Vagina (tissue), 2 donors: ENCODE measurements at regions not wholly inside any gene's neighbourhood (a gene's known extent, or its start where the extent isn't known, plus 50 kb on each side); places are given as distances from the start of the nearest gene placed in this dataset.

Experiments used
- DNase-seq, 2 donors: peaks; one replicate each; pipeline ENCODE4 v3.0.0-alpha.2; 2017; ENCODE audit errors: extremely low spot score in 2 of 2
- H3K27ac ChIP-seq: fragments of 200-600 bp; sonication (generic); one replicate; pipeline ENCODE4 v1.5.1; 2019
- H3K27me3 ChIP-seq: fragments of 200-600 bp; sonication (generic); one replicate; pipeline ENCODE4 v1.5.1; 2019
- H3K36me3 ChIP-seq, 2 donors: fragments of 200-600 bp; sonication (generic); one replicate each; pipeline ENCODE4 v1.5.1; 2017 to 2019
- H3K4me1 ChIP-seq: fragments of 200-600 bp; sonication (generic); one replicate; pipeline ENCODE4 v1.5.1; 2019
- H3K4me3 ChIP-seq, 2 donors: fragments of 200-600 bp; sonication (generic); 1 replicate in 1 of 2; 2 replicates in 1 of 2; pipeline ENCODE4 v1.5.1; 2016 to 2019
- H3K9me3 ChIP-seq: fragments of 200-600 bp; sonication (generic); one replicate; pipeline ENCODE4 v1.5.1; 2019
- CTCF ChIP-seq, 3 experiments: fragments of 450-650 bp in 2 of 3; fragments of 200-600 bp in 1 of 3; sonication (generic) in 1 of 3; IDR thresholded peaks; one replicate each; pipeline ENCODE4 v1.5.1; 2017 to 2019; ENCODE audit warnings: antibody characterized with exemption in 3 of 3, mild to moderate bottlenecking in 2 of 3, moderate library complexity in 2 of 3
- POLR2A ChIP-seq, 2 donors: fragments of 450-650 bp; IDR thresholded peaks; one replicate each; pipeline ENCODE4 v1.6.1; 2017; ENCODE audit warnings: antibody characterized with exemption in 2 of 2, mild to moderate bottlenecking in 2 of 2, moderate library complexity in 2 of 2
- POLR2AphosphoS5 ChIP-seq, 2 donors: sonication (generic); formaldehyde crosslinking; IDR thresholded peaks; one replicate each; pipeline ENCODE4 v1.9.0; 2017; ENCODE audit warnings: antibody characterized with exemption in 2 of 2, mild to moderate bottlenecking in 2 of 2, low read depth in 1 of 2; ENCODE audit not compliant: insufficient read depth in 1 of 2
- intact Hi-C: fragments of 100-400 bp; cut with DNase I; formaldehyde crosslinking; loops from one replicate; pipeline ENCODE4 v1.15.1; 2023

GRCh38 chr4:66885501-66886165 lies 659.7 kb downstream of the CENPC start:
- H3K4me1 ChIP-seq: no peaks in the 10 kb centered on the region
- H3K4me3 ChIP-seq: no peak overlapping the region
- H3K36me3 ChIP-seq: no peaks in the 10 kb centered on the region
- TF ChIP-seq POLR2A (IDR thresholded peaks at IDR 0.05) (no peak), CTCF (IDR thresholded peaks at IDR 0.05) (no peak), POLR2AphosphoS5 (IDR thresholded peaks at IDR 0.05; ENCODE audit: insufficient read depth in 1 of 2, low read depth in 1 of 2) (no peak)
- intact Hi-C loops: no loop called here
- no peaks in the 10 kb centered on the region for H3K9me3 ChIP-seq
- no peak overlapping the region for H3K27ac ChIP-seq
- no peak for DNase-seq
- no peaks in the 10 kb centered on the region for H3K27me3 ChIP-seq

GRCh38 chr4:66876946-66877345 lies 668.4 kb downstream of the CENPC start:
- no peaks in the 10 kb centered on the region for H3K36me3 ChIP-seq
- TF ChIP-seq CTCF (IDR thresholded peaks at IDR 0.05) (no peak), POLR2A (IDR thresholded peaks at IDR 0.05) (no peak), POLR2AphosphoS5 (IDR thresholded peaks at IDR 0.05; ENCODE audit: insufficient read depth in 1 of 2, low read depth in 1 of 2) (no peak)

GRCh38 chr4:66872661-66873060 lies 672.6 kb downstream of the CENPC start:
- intact Hi-C loops: no loop called here
- H3K9me3 ChIP-seq: no peaks in the 10 kb centered on the region
- no peak for DNase-seq
- no peaks in the 10 kb centered on the region for H3K36me3 ChIP-seq
- no peaks in the 10 kb centered on the region for H3K4me1 ChIP-seq
- no peaks in the 10 kb centered on the region for H3K27me3 ChIP-seq
- TF ChIP-seq POLR2AphosphoS5 (IDR thresholded peaks at IDR 0.05; ENCODE audit: insufficient read depth in 1 of 2, low read depth in 1 of 2) (no peak), POLR2A (IDR thresholded peaks at IDR 0.05) (no peak), CTCF (IDR thresholded peaks at IDR 0.05) (no peak)
- no peak overlapping the region for H3K27ac ChIP-seq
- H3K4me3 ChIP-seq: no peak overlapping the region

More at GRCh38 chr4:66876946-66877345, 668.4 kb downstream of the CENPC start:
- no peak for DNase-seq
- Histone ChIP-seq H3K27me3 (no peaks in the 10 kb centered on the region), H3K4me1 (no peaks in the 10 kb centered on the region), H3K4me3 (no peak overlapping the region), H3K27ac (no peak overlapping the region), H3K9me3 (no peaks in the 10 kb centered on the region)
- intact Hi-C loops: no loop called here

- Histone ChIP-seq H3K9me3 (no peaks in the 10 kb centered on the region), H3K4me1 (no peaks in the 10 kb centered on the region), H3K36me3 (no peaks in the 10 kb centered on the region), H3K27me3 (no peaks in the 10 kb centered on the region), H3K4me3 (no peak overlapping the region), H3K27ac (no peak overlapping the region)
- no peak for TF ChIP-seq POLR2AphosphoS5 (IDR thresholded peaks at IDR 0.05; ENCODE audit: insufficient read depth in 1 of 2, low read depth in 1 of 2)
- TF ChIP-seq CTCF (IDR thresholded peaks at IDR 0.05): no peak
- TF ChIP-seq POLR2A (IDR thresholded peaks at IDR 0.05): no peak
- intact Hi-C loops: no loop called here
- no peak for DNase-seq
Observed at GRCh38 chr4:66863481-66863880, 681.8 kb downstream of the CENPC start.

- TF ChIP-seq POLR2AphosphoS5 (IDR thresholded peaks at IDR 0.05; ENCODE audit: insufficient read depth in 1 of 2, low read depth in 1 of 2) (no peak), POLR2A (IDR thresholded peaks at IDR 0.05) (no peak), CTCF (IDR thresholded peaks at IDR 0.05) (no peak)
- Histone ChIP-seq H3K27ac (no peak overlapping the region), H3K27me3 (no peaks in the 10 kb centered on the region), H3K9me3 (no peaks in the 10 kb centered on the region), H3K4me1 (no peaks in the 10 kb centered on the region), H3K4me3 (no peak overlapping the region), H3K36me3 (no peaks in the 10 kb centered on the region)
- intact Hi-C loops: no loop called here
- no peak for DNase-seq
Observed at GRCh38 chr4:66855956-66856355, 689.3 kb downstream of the CENPC start.
